ENCODE measurements at regions not wholly inside any gene's neighbourhood (a gene's known extent, or its start where the extent isn't known, plus 50 kb on each side); places are given as distances from the start of the nearest gene placed in this dataset.
"Not testable (repeated sequence)": the region's sequence is repeated elsewhere in the genome, so short reads cannot be mapped to it uniquely, and the experiment has no call there.

- no peak for DNase-seq
Measured at GRCh38 chr7:106518967-106519366, 142.0 kb downstream of the CCDC71L start.

- no peak for DNase-seq
Measured at GRCh38 chr7:106518239-106518638, 142.7 kb downstream of the CCDC71L start.

- no peak for DNase-seq
Measured at GRCh38 chr7:106517508-106517907, 143.4 kb downstream of the CCDC71L start.

DNA sequence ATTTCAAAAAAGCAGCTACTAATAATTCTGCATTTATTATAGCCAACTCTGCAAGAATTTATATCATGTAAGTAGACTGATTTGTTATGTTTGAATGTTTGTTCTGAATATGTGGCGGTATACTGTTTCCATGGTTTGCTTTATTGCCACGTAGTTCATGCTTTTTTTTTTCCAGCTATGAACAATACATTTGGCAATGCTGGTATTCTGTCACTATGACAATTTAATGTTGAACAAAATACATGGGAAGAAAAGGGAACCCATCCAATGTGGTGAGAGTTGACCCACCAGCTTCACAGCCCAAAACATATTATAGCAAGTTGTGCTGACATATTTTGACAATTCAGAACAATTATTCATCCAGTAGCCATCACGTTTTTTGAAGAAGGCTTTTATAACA lies 145.6 kb downstream of the CCDC71L start:
- no peak for DNase-seq

DNA sequence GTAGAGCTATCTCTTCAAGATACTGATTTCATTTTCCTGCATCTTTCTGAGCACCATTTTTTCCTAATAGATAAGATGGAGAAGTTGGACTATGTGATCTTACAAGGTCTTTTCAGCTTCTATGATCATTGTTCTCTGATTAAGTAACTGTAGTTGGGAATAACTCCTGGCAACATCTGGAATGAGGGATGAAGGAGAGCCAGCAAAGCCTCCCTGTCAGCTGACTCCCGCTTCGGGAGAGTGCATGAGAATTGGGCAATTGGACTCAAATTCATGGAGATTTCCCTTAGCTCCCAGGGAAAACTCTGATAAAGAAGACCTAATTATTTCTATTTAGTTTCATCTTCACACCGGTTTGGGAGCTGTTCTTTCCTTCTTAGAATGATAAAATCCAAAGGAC lies 146.1 kb downstream of the CCDC71L start:
- no peak for DNase-seq

GRCh38 chr7:106512217-106512616 lies 148.7 kb downstream of the CCDC71L start:
- DNase-seq = no peak

DNA sequence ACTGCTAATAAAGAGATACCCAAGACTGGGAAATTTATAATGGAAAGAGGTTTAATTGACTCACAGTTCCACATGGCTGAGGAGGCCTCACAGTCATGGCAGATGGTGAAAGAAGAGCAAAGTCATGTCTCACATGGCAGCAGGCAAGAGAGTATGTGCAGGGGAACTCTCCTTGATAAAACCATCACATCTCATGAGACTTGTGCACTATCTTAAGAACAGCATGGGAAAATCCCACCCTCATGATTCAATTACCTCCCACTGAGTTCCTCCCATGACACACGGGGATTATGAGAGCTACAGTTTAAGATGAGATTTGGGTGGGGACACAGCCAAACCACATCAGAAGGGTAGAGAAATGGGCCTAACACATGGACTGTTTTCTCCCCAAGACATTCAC lies 156.3 kb downstream of the CCDC71L start:
- DNase-seq = no peak

DNA sequence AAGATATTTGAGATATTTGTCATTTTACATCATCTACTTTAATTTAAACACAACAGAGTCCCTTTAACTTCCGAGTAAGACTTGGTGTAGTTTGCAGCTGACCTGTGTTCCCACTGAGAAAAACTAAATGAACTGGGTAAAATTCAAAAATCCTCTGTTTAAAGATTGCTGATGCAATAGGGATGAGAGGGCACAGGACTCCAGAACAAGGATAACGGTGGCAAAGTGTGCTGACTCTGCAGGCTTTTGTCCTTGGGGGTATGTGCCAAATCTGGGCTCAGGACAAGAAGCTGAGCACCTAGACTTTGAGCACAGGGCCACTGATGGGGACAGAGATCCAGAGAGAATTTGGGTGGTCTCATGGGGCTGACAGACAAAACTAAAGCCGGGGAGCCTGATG lies 156.8 kb downstream of the CCDC71L start:
- DNase-seq = no peak

GRCh38 chr7:106503626-106504025 lies 157.3 kb downstream of the CCDC71L start:
- no peak for DNase-seq

GRCh38 chr7:106501605-106502580 lies 159.1 kb downstream of the CCDC71L start:
- DNase-seq = no peak

DNA sequence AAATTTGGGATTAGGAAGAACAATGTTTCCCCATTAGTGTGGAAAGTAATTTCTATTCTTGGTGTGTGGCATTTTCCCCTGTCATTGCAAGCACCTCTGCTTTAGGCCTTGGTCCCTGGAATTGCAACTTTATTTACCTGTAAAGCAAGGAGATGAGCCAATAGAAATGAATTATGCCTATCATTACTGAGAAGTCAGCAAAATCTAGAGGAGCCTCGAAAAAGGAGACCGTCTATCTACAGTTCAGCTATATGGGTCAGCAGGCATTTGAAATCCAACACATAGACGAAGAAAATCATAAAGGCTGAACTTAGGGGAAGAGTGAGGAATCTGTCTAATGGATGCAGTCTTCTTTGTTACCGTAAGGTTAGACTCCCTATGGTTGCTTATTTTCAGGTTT lies 161.1 kb downstream of the CCDC71L start:
- DNase-seq = no peak

DNA sequence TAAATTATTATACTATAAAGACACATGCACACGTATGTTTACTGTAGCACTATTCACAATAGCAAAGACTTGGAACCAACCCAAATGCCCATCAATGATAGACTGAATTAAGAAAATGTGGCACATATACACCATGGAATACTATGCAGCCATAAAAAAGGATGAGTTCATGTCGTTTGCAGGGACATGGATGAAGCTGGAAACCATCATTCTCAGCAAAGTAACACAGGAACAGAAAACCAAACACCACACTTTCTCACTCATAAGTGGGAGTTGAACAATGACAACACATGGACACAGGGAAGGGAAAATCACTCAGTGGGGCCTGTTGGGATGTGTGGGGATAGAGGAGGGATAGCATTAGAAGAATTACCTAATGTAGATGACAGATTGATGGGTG lies 163.0 kb downstream of the CCDC71L start:
- not testable (repeated sequence) for DNase-seq

- no peak for DNase-seq
Measured at GRCh38 chr7:106493041-106493731, 167.8 kb downstream of the CCDC71L start.

DNA sequence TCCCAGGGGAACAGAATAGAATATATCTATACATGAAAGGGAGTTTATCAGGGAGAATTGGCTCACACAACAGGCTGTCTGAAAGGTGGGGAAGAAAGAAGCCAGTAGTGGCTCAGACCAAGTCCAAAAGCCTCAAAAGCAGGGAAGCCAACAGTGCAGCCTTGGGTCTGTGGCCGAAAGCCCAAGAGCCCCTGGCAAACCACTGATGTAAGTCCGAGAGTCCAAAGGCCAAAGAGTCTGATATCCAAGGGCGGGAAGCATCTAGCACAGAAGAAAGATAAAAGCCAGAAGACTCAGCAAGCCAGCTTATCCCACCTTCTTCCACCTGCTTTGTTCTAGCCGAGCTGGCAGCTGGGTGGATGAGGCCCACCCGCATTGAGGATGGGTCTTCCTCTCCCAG lies 172.5 kb downstream of the CCDC71L start:
- no peak for DNase-seq

DNA sequence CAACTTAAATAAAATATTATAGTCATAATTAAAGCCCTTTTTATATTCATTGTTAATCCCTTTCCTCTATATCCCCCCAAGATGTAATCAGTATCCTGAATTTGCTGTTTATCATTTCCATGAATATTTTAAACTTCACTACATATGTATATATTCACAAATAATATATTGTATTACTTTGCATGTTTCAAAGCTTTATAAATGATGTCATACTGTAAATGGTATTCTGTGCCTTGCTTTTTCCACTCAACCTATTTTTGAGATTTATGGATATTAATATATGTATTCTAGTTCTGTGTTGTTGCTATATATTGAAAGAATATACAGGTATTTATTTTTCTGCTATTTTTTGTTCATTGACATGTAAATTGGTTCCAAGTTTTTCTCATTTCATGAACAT lies 173.1 kb downstream of the CCDC71L start:
- no peak for DNase-seq

GRCh38 chr7:106486331-106486730 lies 174.6 kb downstream of the CCDC71L start:
- no peak for DNase-seq

- DNase-seq = no peak
Measured at GRCh38 chr7:106485919-106486318, 175.0 kb downstream of the CCDC71L start.

DNA sequence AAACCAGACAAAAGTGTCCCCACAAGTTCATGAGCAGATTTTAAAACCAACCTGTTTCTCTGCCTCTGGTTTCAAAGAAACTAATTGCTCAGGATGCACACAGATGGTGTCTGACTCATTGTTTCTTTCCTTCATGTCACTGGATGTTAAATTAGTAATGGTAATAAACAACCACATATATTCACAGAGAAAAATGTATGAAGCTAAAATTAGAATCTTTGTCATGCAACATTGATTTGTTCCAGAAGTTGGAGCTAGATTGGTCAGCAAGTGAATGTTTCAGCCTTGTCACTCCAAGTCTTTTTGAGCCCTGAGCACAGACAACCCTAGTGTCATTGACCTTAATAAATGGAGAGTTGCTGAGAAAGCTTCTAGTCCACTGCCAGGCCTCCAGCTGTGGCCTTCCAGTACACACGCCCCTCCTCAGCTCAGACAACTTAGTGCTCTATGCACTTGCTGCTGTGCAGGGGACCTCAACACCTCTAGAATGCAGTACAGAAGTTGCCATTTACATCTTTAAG lies 175.9 kb downstream of the CCDC71L start:
- DNase-seq = no peak

DNA sequence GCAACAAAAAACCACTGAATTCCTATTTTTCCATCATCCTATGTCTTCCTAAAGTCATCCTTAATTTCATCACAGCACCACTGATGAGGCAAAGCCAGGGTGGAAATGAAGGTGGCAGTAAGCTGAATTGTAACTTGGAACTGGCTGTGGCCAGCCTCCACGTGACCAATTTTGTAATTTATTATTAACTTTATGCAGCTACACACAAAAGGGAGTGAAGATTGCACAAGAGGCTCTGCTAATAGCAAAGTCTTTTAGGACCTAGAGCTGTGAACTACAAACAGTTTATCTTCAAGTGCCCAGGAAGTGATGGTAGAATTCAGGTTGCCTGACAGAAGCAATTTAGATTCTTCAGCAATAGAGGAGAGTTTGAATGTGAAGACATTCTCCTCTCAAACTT lies 176.4 kb downstream of the CCDC71L start:
- no peak for DNase-seq

DNA sequence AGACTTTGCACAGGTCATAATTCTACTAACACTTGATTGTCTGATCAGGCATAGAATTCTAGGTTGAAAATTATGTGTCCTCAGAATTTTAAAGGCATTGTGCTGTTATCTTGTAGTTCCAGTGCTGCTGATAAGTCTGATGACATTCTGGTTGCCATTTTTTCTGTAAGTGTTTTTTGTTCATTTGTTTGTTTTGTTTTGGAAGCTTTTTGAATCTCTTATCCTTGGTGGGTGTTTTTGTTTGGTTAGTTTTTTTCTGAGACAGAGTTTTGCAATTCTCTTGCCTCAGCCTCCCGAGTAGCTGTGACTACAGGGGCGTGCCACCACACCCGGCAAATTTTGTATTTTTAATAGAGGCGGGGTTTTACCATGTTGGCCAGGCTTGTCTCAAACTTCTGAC lies 178.9 kb downstream of the CCDC71L start:
- no peak for DNase-seq

GRCh38 chr7:106480616-106481031 lies 180.3 kb downstream of the CCDC71L start:
- DNase-seq = no peak

- DNase-seq = no peak
Measured at GRCh38 chr7:106480161-106480579, 180.8 kb downstream of the CCDC71L start.

DNA sequence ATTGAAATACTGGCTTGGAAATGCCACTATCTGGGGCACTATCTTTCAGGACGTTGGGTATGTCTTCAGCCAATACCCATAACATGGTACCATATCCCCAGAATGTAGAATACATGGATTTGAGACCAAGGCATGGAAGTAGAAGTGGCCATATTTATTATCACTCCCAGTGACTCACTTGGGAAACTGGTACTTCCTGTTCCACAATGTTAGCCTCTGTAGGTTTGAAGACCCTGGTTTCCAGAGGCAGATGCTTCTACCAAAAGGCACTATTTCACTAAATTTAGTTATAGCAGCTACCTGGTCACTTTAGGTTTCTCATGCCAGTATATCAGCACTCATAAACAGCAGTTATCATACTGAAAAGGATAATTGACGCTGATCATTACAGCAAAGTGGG lies 184.2 kb downstream of the CCDC71L start:
- DNase-seq = no peak

GRCh38 chr7:106472741-106473140 lies 188.0 kb upstream of the NAMPT start:
- DNase-seq = no peak
